ENCODE measurements at regions not wholly inside any gene's neighbourhood (a gene's known extent, or its start where the extent isn't known, plus 50 kb on each side); places are given as distances from the start of the nearest gene placed in this dataset.

- H3K4me3 ChIP-seq (ENCODE audit: low read depth, low read length): no peak overlapping the region
- POLR2A ChIA-PET: no interaction called here
- CTCF ChIA-PET: interaction anchor here (0.9 kb wide), 1 partner anchor 75 kb away, joined by 3 read pairs; no protein-coding TSS in a partner anchor
- TF ChIP-seq, protein P1, sequence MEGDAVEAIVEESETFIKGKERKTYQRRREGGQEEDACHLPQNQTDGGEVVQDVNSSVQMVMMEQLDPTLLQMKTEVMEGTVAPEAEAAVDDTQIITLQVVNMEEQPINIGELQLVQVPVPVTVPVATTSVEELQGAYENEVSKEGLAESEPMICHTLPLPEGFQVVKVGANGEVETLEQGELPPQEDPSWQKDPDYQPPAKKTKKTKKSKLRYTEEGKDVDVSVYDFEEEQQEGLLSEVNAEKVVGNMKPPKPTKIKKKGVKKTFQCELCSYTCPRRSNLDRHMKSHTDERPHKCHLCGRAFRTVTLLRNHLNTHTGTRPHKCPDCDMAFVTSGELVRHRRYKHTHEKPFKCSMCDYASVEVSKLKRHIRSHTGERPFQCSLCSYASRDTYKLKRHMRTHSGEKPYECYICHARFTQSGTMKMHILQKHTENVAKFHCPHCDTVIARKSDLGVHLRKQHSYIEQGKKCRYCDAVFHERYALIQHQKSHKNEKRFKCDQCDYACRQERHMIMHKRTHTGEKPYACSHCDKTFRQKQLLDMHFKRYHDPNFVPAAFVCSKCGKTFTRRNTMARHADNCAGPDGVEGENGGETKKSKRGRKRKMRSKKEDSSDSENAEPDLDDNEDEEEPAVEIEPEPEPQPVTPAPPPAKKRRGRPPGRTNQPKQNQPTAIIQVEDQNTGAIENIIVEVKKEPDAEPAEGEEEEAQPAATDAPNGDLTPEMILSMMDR (IDR thresholded peaks at IDR 0.05; ENCODE audit: insufficient read depth, low read length, missing control alignments): no peak
- DNase-seq (ENCODE audit: low read depth, low spot score): no peak
Measured at GRCh38 chr9:106723926-106724325, 139.0 kb upstream of the ZNF462 start.

- CTCF ChIA-PET: interaction anchor here (0.9 kb wide), 1 partner anchor 75 kb away, joined by 3 read pairs; no protein-coding TSS in a partner anchor
- TF ChIP-seq, protein P1 (IDR thresholded peaks at IDR 0.05; ENCODE audit: insufficient read depth, low read length, missing control alignments): no peak
- DNase-seq (ENCODE audit: low read depth, low spot score): no peak
- POLR2A ChIA-PET: no interaction called here
- H3K4me3 ChIP-seq (ENCODE audit: low read depth, low read length): no peak overlapping the region
Measured at GRCh38 chr9:106724566-106724965, 138.4 kb upstream of the ZNF462 start.

- no peak for DNase-seq (ENCODE audit: low read depth, low spot score)
- ChIA-PET POLR2A (no interaction called here), CTCF (no interaction called here)
- TF ChIP-seq, protein P1 (IDR thresholded peaks at IDR 0.05; ENCODE audit: insufficient read depth, low read length, missing control alignments): no peak
- no peak overlapping the region for H3K4me3 ChIP-seq (ENCODE audit: low read depth, low read length)
Measured at GRCh38 chr9:106726070-106726815, 136.7 kb upstream of the ZNF462 start.

- ChIA-PET CTCF (no interaction called here), POLR2A (no interaction called here)
- TF ChIP-seq, protein P1 (IDR thresholded peaks at IDR 0.05; ENCODE audit: insufficient read depth, low read length, missing control alignments): no peak
- H3K4me3 ChIP-seq (ENCODE audit: low read depth, low read length): no peak overlapping the region
- DNase-seq (ENCODE audit: low read depth, low spot score): no peak
Measured at GRCh38 chr9:106727969-106728368, 135.0 kb upstream of the ZNF462 start.

DNA sequence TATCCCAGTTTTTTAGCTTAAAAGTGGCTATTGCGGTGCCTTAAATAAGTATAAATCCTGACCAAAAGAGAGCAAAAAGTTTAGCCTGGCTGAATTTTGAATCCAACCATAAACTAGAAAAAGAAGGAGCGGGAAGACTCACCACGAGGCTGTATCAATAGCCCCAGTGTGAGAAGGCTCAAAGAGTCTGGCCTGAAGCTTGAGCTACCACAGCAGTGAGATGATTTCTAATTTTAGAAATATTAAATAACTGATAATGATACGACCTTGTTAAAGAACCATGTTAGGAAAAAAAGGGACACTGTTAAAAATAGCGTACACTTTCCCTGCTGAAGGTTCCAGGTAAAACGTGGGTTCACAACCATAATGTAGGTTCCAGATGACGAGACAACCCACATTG, 134.1 kb upstream of the ZNF462 start:
- H3K4me3 ChIP-seq (ENCODE audit: low read depth, low read length): no peak overlapping the region
- TF ChIP-seq, protein P1 (IDR thresholded peaks at IDR 0.05; ENCODE audit: insufficient read depth, low read length, missing control alignments): no peak
- ChIA-PET CTCF (no interaction called here), POLR2A (no interaction called here)
- DNase-seq (ENCODE audit: low read depth, low spot score): no peak

GRCh38 chr9:106731910-106732309, 131.1 kb upstream of the ZNF462 start:
- H3K4me3 ChIP-seq (ENCODE audit: low read depth, low read length): no peak overlapping the region
- ChIA-PET CTCF (no interaction called here), POLR2A (no interaction called here)
- DNase-seq (ENCODE audit: low read depth, low spot score): no peak
- TF ChIP-seq, protein P1 (IDR thresholded peaks at IDR 0.05; ENCODE audit: insufficient read depth, low read length, missing control alignments): no peak
